ENCODE measurements at regions not wholly inside any gene's neighbourhood (a gene's known extent, or its start where the extent isn't known, plus 50 kb on each side); places are given as distances from the start of the nearest gene placed in this dataset.

DNA sequence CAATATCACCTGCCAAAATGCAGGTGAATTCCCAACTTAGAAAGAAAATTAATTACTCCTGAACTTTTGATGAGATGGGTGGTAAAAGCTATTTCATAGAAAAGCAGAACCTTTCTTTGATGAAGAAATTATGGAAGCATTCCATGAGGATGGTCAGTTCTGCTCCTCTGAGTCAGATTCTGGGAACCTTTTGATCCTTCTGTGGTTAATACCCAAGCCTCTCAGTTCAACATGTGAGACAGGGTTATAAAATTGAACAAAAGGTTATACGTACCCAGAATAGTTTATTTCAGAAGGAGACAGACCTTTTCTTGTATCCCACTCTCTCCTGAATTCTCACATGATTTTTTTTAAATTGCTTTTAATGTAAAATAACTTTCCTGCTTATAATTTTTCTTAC is 767.6 kb upstream of the ADAMTS16 start:
- H3T11ph ChIP-seq (ENCODE audit: low read length): no peak overlapping the region
- no peak overlapping the region for H2BK15ac ChIP-seq (ENCODE audit: low read depth, low read length)
- no peaks in the 10 kb centered on the region for H3K79me2 ChIP-seq (ENCODE audit: insufficient read depth, low read length)
- H3K79me1 ChIP-seq (ENCODE audit: insufficient read depth, low read depth, low read length, poor library complexity, severe bottlenecking): no peaks in the 10 kb centered on the region
- no peak overlapping the region for H2BK12ac ChIP-seq (ENCODE audit: insufficient read length, low read depth, low read length)
- no peak overlapping the region for H3K56ac ChIP-seq (ENCODE audit: insufficient read length, low read depth, low read length)
- H3K23me2 ChIP-seq (ENCODE audit: insufficient read length, low read depth, low read length, poor library complexity, severe bottlenecking): no peaks in the 10 kb centered on the region
- H4K5ac ChIP-seq (ENCODE audit: insufficient read length, low read depth, low read length): no peak overlapping the region
- no peak overlapping the region for H2BK120ac ChIP-seq (ENCODE audit: low read depth, low read length, poor library complexity, severe bottlenecking)
- Mint-ChIP-seq H3K4me3 (no peak overlapping the region), H3K9me3 (no peaks in the 10 kb centered on the region), H3K4me1 (peaks cover 2 to 3% of the 10 kb centered on the region in 2 experiments; a peak in 2 of 4 replicates), H3K27ac (no peak overlapping the region), H3K27me3 (ENCODE audit: low read depth) (no peaks in the 10 kb centered on the region), H3K36me3 (ENCODE audit: insufficient read depth in 1 of 3, low read depth in 3 of 3) (no peaks in the 10 kb centered on the region)
- DNase-seq: no peak
- no peak overlapping the region for H3K27ac ChIP-seq (ENCODE audit: insufficient read length, low read depth, low read length)
- no peak overlapping the region for H2BK20ac ChIP-seq (ENCODE audit: low read depth, low read length, poor library complexity, severe bottlenecking)
- no peak overlapping the region for H3K4me2 ChIP-seq (ENCODE audit: insufficient read depth, insufficient read length, low read length)
- no peak overlapping the region for H2BK5ac ChIP-seq (ENCODE audit: insufficient read length, low read length)
- WGBS (ENCODE audit: extremely low coverage, insufficient read length, low lambda C conversion rate): no CpG with 5 or more reads among the region's 1 CpG
- no peak overlapping the region for H4K8ac ChIP-seq (replicated peaks; ENCODE audit: insufficient read length, low read depth, low read length)
- H3K9ac ChIP-seq (ENCODE audit: extremely low read depth, insufficient read length, low read length): no peak overlapping the region
- H3K14ac ChIP-seq (ENCODE audit: insufficient read depth, low read length): no peak overlapping the region
- no peak overlapping the region for H3K23ac ChIP-seq (ENCODE audit: insufficient read length, low read depth, low read length)
- H3K27me3 ChIP-seq (ENCODE audit: insufficient read depth, low read length): no peaks in the 10 kb centered on the region
- no peaks in the 10 kb centered on the region for H4K20me1 ChIP-seq (ENCODE audit: control insufficient read depth, insufficient read depth, insufficient read length)
- H2AFZ ChIP-seq (ENCODE audit: low read length): no peak overlapping the region
- H3K9me3 ChIP-seq (ENCODE audit: control insufficient read depth, low read depth, low read length): no peaks in the 10 kb centered on the region
- no peaks in the 10 kb centered on the region for H3K4me1 ChIP-seq (ENCODE audit: insufficient read depth, low read length)
- H2AK5ac ChIP-seq (ENCODE audit: insufficient read length, low read length): no peak overlapping the region
- H3K4ac ChIP-seq (ENCODE audit: low read depth, low read length): no peak overlapping the region
- no peak overlapping the region for H3K18ac ChIP-seq (ENCODE audit: insufficient read length, low read depth, low read length)
- H4K91ac ChIP-seq (ENCODE audit: insufficient read length, low read depth, low read length): no peak overlapping the region
- TF ChIP-seq, protein P1, sequence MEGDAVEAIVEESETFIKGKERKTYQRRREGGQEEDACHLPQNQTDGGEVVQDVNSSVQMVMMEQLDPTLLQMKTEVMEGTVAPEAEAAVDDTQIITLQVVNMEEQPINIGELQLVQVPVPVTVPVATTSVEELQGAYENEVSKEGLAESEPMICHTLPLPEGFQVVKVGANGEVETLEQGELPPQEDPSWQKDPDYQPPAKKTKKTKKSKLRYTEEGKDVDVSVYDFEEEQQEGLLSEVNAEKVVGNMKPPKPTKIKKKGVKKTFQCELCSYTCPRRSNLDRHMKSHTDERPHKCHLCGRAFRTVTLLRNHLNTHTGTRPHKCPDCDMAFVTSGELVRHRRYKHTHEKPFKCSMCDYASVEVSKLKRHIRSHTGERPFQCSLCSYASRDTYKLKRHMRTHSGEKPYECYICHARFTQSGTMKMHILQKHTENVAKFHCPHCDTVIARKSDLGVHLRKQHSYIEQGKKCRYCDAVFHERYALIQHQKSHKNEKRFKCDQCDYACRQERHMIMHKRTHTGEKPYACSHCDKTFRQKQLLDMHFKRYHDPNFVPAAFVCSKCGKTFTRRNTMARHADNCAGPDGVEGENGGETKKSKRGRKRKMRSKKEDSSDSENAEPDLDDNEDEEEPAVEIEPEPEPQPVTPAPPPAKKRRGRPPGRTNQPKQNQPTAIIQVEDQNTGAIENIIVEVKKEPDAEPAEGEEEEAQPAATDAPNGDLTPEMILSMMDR (conservative IDR thresholded peaks at IDR 0.05): no peak

Data from H9 (cell line).